Tibial nerve (tissue), 4 donors: ENCODE measurements at regions not wholly inside any gene's neighbourhood (a gene's known extent, or its start where the extent isn't known, plus 50 kb on each side); places are given as distances from the start of the nearest gene placed in this dataset.
"Not testable (repeated sequence)": the region's sequence is repeated elsewhere in the genome, so short reads cannot be mapped to it uniquely, and the experiment has no call there.

Source experiments
- EP300 ChIP-seq, 2 donors: sonication (generic); formaldehyde crosslinking; IDR thresholded peaks; one replicate each; pipeline ENCODE4 v1.6.1; 2017; ENCODE audit warnings: antibody characterized with exemption in 2 of 2, mild to moderate bottlenecking in 1 of 2
- TF ChIP-seq, protein P1 (sequence below), 5 experiments: fragments of 200-600 bp in 3 of 5; fragments of 450-650 bp in 2 of 5; sonication (generic) in 3 of 5; IDR thresholded peaks; one replicate each; pipeline ENCODE4 v1.5.1; 2016 to 2019; ENCODE audit warnings: antibody characterized with exemption in 5 of 5, mild to moderate bottlenecking in 3 of 5, moderate library complexity in 2 of 5

DNA sequence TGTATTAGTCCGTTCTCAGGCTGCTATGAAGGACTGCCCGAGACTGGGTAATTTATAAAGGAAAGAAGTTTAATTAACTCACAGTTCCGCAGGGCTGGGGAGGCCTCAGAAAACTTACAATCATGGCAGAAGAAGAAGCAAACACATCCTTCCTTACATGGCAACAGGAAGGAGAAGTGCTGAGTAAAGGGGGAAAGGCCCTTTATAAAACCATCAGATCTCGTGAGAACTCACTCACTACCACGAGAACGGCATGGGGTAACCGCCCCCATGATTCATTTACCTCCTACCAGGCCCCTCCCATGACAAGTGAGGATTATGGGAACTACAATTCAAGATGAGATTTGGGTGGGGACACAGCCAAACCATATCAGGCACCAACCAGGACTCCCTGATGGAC lies 51.4 kb upstream of the PAX7 start:
- TF ChIP-seq, protein P1, sequence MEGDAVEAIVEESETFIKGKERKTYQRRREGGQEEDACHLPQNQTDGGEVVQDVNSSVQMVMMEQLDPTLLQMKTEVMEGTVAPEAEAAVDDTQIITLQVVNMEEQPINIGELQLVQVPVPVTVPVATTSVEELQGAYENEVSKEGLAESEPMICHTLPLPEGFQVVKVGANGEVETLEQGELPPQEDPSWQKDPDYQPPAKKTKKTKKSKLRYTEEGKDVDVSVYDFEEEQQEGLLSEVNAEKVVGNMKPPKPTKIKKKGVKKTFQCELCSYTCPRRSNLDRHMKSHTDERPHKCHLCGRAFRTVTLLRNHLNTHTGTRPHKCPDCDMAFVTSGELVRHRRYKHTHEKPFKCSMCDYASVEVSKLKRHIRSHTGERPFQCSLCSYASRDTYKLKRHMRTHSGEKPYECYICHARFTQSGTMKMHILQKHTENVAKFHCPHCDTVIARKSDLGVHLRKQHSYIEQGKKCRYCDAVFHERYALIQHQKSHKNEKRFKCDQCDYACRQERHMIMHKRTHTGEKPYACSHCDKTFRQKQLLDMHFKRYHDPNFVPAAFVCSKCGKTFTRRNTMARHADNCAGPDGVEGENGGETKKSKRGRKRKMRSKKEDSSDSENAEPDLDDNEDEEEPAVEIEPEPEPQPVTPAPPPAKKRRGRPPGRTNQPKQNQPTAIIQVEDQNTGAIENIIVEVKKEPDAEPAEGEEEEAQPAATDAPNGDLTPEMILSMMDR (IDR thresholded peaks at IDR 0.05): not testable (repeated sequence)
- not testable (repeated sequence) for TF ChIP-seq EP300 (IDR thresholded peaks at IDR 0.05)
